PC-9 (cell line): ENCODE measurements at regions not wholly inside any gene's neighbourhood (a gene's known extent, or its start where the extent isn't known, plus 50 kb on each side); places are given as distances from the start of the nearest gene placed in this dataset.

Experiments
- BruUV-seq: library from RNA; stranded (reverse); fragments of 400-500 nt; replicated peaks from 2 replicates; lab custom pipeline; 2021; lab: Mats Ljungman, UMichigan
- CTCF ChIA-PET: fragments of 300-600 bp; sonication (Branson Sonifier 250); formaldehyde crosslinking; loops from one replicate; lab custom pipeline; 2022; ENCODE audit warnings: antibody characterized with exemption; lab: Charles Lee
- POLR2A ChIA-PET: fragments of 300-600 bp; sonication (Branson Sonifier 250); formaldehyde crosslinking; loops from one replicate; lab custom pipeline; 2022; ENCODE audit warnings: antibody characterized with exemption; ENCODE audit not compliant: unreplicated experiment; lab: Charles Lee
- DNase-seq, 2 experiments: peaks; one replicate each; pipeline versions ENCODE4 v3.0.0 to v3.0.0-alpha.2; 2015 to 2022; ENCODE audit warnings: mixed read lengths in 1 of 2
- H2AFZ ChIP-seq: fragments of 200-600 bp; sonication (generic); 2 replicates; pipeline ENCODE4 v1.8.1; 2017; ENCODE audit warnings: antibody characterized with exemption
- H3F3A ChIP-seq: fragments of 200-600 bp; sonication (generic); 2 replicates; pipeline ENCODE4 v1.8.1; 2017; ENCODE audit warnings: antibody characterized with exemption, mild to moderate bottlenecking, low read depth; ENCODE audit not compliant: insufficient read depth
- H3K27ac ChIP-seq: fragments of 200-600 bp; sonication (generic); 2 replicates; pipeline ENCODE4 v1.6.1; 2016; ENCODE audit warnings: mixed run types
- H3K27me3 ChIP-seq: fragments of 200-600 bp; sonication (generic); 2 replicates; pipeline ENCODE4 v1.6.1; 2016; ENCODE audit warnings: low read depth, mixed run types; ENCODE audit not compliant: insufficient read depth
- H3K36me3 ChIP-seq: fragments of 200-600 bp; sonication (generic); 2 replicates; pipeline ENCODE4 v1.6.1; 2016; ENCODE audit warnings: low read depth, mixed run types
- H3K4me1 ChIP-seq: fragments of 200-600 bp; sonication (generic); replicated peaks from 2 replicates; pipeline ENCODE4 v1.6.1; 2016; ENCODE audit warnings: mixed run types; ENCODE audit not compliant: insufficient read depth
- H3K4me2 ChIP-seq: fragments of 200-600 bp; sonication (generic); 2 replicates; pipeline ENCODE4 v1.6.1; 2017; ENCODE audit warnings: mixed run types
- H3K4me3 ChIP-seq: fragments of 200-600 bp; sonication (generic); 2 replicates; pipeline ENCODE4 v1.6.1; 2016; ENCODE audit warnings: mixed run types
- H3K79me2 ChIP-seq: fragments of 200-600 bp; sonication (generic); 2 replicates; pipeline ENCODE4 v1.6.1; 2017; ENCODE audit warnings: low read depth, mixed run types
- H3K9me2 ChIP-seq: fragments of 200-600 bp; sonication (generic); 2 replicates; pipeline ENCODE4 v1.8.1; 2017; ENCODE audit warnings: mild to moderate bottlenecking; ENCODE audit not compliant: insufficient read depth
- H3K9me3 ChIP-seq: fragments of 200-600 bp; sonication (generic); 2 replicates; pipeline ENCODE4 v1.8.1; 2016; ENCODE audit warnings: low read depth; ENCODE audit not compliant: insufficient read depth
- H4K20me1 ChIP-seq: fragments of 200-600 bp; sonication (generic); 2 replicates; pipeline ENCODE4 v1.8.1; 2017; ENCODE audit not compliant: insufficient read depth
- EZH2 ChIP-seq: fragments of 200-600 bp; sonication (generic); IDR thresholded peaks from 2 replicates; pipeline ENCODE4 v1.8.0; 2017; ENCODE audit warnings: antibody characterized with exemption, low read depth
- intact Hi-C: fragments of 100-400 bp; cut with micrococcal nuclease; formaldehyde crosslinking; loops from one replicate; pipeline ENCODE4 v1.10.0; 2022; ENCODE audit not compliant: unreplicated experiment
- TF ChIP-seq, protein P1 (sequence below): fragments of 200-600 bp; sonication (generic); conservative IDR thresholded peaks from 2 replicates; pipeline ENCODE4 v1.6.1; 2017; ENCODE audit warnings: mixed run types, antibody characterized with exemption, mild to moderate bottlenecking, moderate library complexity

DNA sequence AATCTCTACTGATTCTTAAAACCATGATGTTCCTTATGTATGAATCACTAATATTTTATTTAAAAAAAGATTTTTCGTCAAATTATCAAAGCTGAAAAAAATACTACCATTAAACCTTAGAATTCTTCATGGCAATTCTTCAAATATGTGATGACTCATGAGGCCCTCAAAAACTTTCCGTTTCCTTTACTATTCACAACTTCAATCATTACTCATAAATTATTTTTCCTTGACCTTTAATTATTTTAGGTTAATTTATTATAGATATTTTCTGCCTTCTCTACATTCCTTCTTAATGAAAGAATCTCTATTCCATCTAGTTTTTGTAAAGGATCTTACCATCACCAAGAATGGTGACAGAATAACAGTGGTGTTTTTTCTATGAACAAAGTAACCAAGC lies 162.1 kb upstream of the SOX5 start:
- no peaks in the 10 kb centered on the region for H3K4me1 ChIP-seq
- no peak for DNase-seq
- H3K9me3 ChIP-seq = no peaks in the 10 kb centered on the region
- H2AFZ ChIP-seq = no peak overlapping the region
- intact Hi-C loops = no loop called here
- POLR2A ChIA-PET = no interaction called here
- no peak for TF ChIP-seq EZH2
- TF ChIP-seq, protein P1, sequence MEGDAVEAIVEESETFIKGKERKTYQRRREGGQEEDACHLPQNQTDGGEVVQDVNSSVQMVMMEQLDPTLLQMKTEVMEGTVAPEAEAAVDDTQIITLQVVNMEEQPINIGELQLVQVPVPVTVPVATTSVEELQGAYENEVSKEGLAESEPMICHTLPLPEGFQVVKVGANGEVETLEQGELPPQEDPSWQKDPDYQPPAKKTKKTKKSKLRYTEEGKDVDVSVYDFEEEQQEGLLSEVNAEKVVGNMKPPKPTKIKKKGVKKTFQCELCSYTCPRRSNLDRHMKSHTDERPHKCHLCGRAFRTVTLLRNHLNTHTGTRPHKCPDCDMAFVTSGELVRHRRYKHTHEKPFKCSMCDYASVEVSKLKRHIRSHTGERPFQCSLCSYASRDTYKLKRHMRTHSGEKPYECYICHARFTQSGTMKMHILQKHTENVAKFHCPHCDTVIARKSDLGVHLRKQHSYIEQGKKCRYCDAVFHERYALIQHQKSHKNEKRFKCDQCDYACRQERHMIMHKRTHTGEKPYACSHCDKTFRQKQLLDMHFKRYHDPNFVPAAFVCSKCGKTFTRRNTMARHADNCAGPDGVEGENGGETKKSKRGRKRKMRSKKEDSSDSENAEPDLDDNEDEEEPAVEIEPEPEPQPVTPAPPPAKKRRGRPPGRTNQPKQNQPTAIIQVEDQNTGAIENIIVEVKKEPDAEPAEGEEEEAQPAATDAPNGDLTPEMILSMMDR = no peak
- no peaks in the 10 kb centered on the region for H3K27me3 ChIP-seq
- no peaks in the 10 kb centered on the region for H3K36me3 ChIP-seq
- H3F3A ChIP-seq = no peaks in the 10 kb centered on the region
- no peaks in the 10 kb centered on the region for H3K79me2 ChIP-seq
- no peaks in the 10 kb centered on the region for H4K20me1 ChIP-seq
- H3K4me2 ChIP-seq = no peak overlapping the region
- no peaks in the 10 kb centered on the region for H3K9me2 ChIP-seq
- H3K27ac ChIP-seq = no peak overlapping the region
- no peak overlapping the region for H3K4me3 ChIP-seq
- CTCF ChIA-PET = no interaction called here
- BruUV-seq = no TSS peak

DNA sequence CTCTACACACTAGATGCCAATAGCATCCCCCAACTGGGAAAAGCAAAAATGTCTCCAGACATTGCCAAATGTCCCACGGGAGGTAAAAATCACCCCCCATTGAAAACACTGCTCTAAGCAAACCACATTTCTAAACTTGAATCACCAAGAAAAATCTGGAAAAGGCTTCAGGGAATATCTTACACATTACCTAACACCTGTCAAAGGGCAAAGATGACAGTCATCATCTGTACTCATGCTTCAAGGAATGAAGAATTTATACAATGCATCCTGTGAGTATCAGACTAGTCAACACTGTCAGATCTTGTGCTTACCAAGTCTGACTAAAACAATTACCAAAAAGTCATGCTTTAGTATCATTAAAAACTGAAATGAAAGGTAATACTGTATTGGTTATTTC lies 161.6 kb upstream of the SOX5 start:
- no peak overlapping the region for H3K27ac ChIP-seq
- H3K9me2 ChIP-seq = no peaks in the 10 kb centered on the region
- TF ChIP-seq, protein P1 = no peak
- no peak for TF ChIP-seq EZH2
- no peaks in the 10 kb centered on the region for H3K9me3 ChIP-seq
- no peaks in the 10 kb centered on the region for H3K27me3 ChIP-seq
- H3K4me3 ChIP-seq = no peak overlapping the region
- ChIA-PET CTCF (no interaction called here), POLR2A (no interaction called here)
- H4K20me1 ChIP-seq = no peaks in the 10 kb centered on the region
- DNase-seq = no peak
- no peaks in the 10 kb centered on the region for H3K79me2 ChIP-seq
- H3K36me3 ChIP-seq = no peaks in the 10 kb centered on the region
- intact Hi-C loops = no loop called here
- no TSS peak for BruUV-seq
- no peaks in the 10 kb centered on the region for H3K4me1 ChIP-seq
- H2AFZ ChIP-seq = no peak overlapping the region
- H3F3A ChIP-seq = no peaks in the 10 kb centered on the region
- H3K4me2 ChIP-seq = no peak overlapping the region

GRCh38 chr12:24109381-24110039 lies 160.0 kb upstream of the SOX5 start:
- Histone ChIP-seq H3K9me3 (no peaks in the 10 kb centered on the region), H3K4me2 (no peak overlapping the region), H4K20me1 (no peaks in the 10 kb centered on the region), H3K27ac (no peak overlapping the region), H2AFZ (no peak overlapping the region), H3K79me2 (no peaks in the 10 kb centered on the region), H3K9me2 (no peaks in the 10 kb centered on the region), H3F3A (no peaks in the 10 kb centered on the region), H3K27me3 (no peaks in the 10 kb centered on the region), H3K4me3 (no peak overlapping the region), H3K36me3 (no peaks in the 10 kb centered on the region), H3K4me1 (no peaks in the 10 kb centered on the region)
- POLR2A ChIA-PET = no interaction called here
- TF ChIP-seq, protein P1 = peak; percentile 55; the same call in 1 of the 2 replicates
- no peak for TF ChIP-seq EZH2
- no peak for DNase-seq
- CTCF ChIA-PET = no interaction called here
- intact Hi-C loops = no loop called here
- BruUV-seq = no TSS peak
